GM18499 (cell line): ENCODE measurements at regions not wholly inside any gene's neighbourhood (a gene's known extent, or its start where the extent isn't known, plus 50 kb on each side); places are given as distances from the start of the nearest gene placed in this dataset.
"Not testable (repeated sequence)": the region's sequence is repeated elsewhere in the genome, so short reads cannot be mapped to it uniquely, and the experiment has no call there.

ENCODE experiments used
- ATAC-seq: cut with Tn5 transposase; IDR thresholded peaks from one replicate; pipeline ENCODE4 v1.9.1; 2021; ENCODE audit warnings: moderate number of reproducible peaks; ENCODE audit not compliant: insufficient read depth, unreplicated experiment

DNA sequence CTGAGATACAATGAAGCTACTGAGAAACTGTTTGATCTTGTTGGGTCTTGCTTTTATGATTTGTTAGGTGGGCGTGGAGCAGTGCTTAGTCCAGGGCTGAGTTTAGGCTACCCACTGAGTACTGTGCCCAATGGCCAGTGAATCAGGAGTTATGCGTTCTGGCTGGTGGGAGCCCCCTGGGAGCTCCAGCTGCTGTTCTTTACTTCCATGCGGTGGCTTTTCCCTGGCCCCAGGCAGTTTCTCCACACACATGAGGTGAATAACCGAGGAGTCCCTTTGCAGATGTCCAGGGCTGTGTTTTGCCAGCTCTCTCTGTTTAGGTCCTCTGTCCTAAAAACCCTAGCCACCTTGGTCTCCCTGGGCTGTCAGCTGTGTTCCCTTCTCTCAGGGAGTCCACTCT is 106.5 kb downstream of the KLF13 start:
- ATAC-seq: no peak

DNA sequence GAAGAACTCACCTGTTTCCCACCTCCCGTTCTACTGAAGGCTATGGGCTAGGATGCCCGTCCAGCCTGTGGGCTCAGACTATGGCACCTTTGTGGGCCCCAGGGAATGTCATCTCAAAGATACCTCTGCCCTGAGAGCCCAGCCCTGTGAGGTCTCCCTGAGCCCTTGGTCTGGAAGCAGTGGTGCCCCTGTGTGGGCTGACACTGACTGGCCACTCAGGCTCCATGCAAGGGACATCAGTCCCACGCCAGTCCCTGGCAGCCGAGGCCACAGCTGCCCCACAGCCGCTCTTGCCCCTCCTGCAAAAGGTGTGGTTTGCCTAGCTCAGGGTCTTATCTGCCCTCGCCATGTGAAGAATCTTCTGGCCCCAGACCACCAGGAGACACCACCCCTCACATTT is 106.9 kb downstream of the KLF13 start:
- ATAC-seq: no peak

DNA sequence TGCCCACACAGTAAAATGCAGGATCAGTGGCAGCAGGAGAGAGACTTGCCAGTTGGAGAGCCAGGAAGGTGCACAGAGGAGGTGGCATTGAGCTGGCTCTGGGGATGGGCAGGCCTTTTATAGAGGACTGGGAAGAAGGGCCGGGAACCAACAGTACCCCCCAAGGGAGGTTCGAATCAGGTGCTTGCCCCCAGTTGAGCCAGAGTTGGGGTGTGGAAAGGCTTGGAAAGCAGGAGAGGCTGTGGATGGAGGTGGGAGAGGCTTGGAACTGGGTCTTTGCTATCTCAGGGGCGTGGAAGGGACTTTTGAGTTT is 107.6 kb downstream of the KLF13 start:
- ATAC-seq: no peak

DNA sequence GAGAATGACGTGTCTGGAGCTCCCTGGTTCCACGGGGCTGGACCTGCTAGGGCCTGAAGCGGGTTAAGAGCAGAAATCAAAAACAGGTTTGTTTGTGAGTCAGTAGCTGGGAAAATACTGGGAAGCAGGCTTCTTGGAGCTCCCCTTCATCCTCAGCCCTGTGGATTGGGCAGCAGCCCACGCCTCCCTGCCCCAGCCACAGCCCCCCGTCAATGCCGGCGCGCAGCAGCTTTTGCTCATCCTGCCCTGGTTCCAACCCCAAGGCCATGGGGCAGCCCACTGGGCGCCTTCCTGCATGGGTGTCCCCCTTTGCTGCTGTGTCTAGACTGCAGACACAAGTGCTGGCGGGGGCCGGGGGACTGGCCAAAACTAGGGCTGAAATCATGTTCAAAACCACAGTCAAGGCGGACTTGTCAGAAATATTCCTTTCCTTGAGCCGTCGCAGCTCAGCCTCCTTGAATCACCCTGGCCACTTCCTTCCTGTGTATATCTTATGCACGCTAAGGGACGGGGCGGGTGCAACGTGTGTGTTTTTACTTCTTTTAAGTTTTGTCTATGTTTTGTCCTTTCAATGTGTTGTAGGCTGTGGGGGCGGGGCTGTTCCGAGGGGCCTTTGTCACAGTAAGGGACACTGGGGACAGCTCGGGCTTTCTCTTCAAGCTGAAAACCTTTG is 108.1 kb downstream of the KLF13 start:
- peak; percentile 21 for ATAC-seq

DNA sequence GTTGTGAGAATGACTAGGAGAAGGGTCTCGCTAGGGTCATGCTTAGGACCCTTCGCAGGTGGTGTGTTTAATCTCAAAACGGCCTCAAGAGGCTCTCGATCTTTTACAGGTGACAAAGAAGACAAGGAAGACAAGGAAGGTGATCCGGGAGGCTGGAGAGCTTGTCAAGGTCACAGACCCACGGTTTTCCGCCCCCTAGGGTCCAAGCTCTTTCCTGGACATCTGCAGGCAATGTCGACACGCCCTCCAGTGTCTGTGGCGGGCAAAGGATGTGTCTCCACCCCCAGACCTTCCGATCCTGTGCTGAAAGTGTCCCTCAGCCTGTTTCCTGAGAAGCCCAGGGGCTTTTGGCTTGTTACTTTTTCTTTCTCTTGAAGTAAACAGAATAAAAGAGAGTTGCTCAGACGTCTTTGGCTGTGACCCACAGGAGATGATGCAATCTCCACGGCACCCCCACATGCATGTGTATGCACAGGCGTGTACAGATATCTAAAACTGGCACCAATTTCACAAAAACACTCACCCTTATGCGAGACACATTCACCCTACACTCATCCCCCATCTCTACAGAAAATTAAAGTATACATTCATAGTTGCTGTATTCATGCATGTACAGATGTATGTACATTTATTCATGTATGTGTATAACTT is 108.8 kb downstream of the KLF13 start:
- peak; percentile 37 for ATAC-seq

DNA sequence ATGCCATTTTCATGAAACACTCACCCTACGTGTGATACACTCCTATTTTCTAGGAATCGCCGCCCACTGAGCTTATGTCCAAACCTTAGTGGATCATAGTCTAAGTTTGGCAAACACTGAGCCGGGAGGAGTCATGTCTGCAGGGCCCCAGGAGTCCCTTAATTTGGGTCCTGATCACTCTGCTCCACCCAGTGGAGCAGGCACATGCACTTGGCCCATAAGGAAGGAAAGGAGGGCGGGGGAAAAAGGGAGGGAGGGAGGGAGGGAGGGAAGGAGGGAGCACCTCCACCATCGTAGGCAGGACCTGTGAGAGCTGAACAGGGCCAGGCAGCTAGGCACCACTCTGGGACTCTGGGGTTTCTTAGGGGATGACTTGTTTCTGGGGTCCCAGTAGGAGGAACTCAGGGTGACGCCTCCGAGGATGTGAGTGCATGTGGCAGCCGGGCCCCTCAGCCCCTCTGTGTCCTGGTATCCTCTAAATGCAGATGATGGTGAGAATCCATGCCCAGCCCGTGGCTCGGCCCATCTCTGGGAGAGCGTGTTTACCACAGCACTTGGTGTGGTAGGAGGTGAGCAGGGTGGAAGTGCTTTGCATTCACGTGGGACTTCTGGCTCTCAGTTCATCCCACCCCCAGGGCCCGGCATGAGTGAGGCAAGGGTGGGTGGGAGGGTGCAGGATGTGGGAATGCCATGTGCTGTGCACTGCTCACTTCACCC is 109.4 kb downstream of the KLF13 start:
- ATAC-seq: no peak

DNA sequence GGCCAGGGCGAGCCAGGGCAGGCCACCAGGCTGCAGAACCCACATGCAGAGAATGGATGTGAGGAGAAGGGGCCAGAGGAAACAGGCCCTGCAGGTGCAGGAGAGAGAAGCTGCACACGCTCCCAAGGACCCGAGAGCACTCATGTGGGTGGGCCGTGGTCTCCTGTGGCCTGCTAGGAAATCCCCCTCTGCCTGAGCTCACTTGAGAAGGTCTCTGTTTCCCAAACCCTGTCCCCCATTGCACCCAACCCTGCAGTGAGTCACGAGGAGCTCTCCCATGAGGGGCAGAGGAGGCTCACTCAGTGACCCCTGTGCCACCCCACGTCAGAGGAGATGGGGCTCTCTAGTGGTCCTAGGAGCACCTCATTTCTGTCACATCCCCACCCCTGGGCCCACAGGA is 111.1 kb downstream of the KLF13 start:
- ATAC-seq: no peak

DNA sequence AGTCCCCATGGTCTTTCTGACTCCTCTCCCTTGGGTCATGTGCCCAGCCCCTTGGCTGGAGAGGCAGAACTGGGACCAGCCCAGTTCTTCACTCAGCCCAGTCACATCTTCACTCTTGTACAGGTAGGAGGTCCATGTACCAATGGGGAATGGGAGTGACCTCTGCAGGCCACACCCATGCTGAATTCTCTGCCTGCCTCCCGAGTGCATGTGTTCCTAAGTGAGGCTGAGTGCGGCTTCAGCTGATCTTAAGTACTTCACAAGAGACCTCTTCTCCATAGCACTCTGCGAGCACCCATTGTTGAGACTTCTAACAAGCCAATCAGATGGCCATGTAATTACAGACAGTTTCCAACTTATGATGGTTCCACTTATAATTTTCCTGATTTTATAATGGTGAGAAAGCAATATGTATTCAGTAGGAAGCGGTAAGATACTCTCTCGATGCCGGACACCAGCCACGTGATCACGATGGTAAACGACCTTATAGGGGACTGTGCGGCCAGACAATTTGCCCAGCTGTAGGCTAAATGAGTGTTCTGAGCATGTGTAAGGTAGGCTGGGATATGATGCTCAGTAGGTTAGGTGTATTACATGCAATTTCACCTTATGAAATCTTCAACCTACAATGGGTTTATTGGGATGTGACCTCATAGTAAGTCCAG is 112.1 kb downstream of the KLF13 start:
- no peak for ATAC-seq

DNA sequence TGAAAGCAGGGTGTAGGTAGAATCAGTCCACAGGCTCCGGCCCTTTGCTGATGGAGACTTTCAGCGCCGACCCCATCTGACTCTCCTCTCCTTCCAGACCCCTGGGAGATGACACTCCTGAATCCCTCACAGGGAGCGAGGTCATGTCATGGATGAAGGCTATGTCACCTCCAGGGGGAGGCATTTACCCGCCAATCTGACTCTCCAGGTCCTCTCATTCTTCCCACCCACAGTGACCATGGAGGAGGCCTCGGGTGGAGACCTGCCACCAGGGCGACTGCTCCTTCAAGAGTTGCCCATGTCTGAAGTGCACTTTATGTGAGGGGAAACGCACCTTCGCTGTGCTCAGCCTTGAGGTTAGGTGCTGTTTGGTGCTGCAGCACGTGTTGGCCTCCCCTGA is 112.7 kb downstream of the KLF13 start:
- no peak for ATAC-seq

DNA sequence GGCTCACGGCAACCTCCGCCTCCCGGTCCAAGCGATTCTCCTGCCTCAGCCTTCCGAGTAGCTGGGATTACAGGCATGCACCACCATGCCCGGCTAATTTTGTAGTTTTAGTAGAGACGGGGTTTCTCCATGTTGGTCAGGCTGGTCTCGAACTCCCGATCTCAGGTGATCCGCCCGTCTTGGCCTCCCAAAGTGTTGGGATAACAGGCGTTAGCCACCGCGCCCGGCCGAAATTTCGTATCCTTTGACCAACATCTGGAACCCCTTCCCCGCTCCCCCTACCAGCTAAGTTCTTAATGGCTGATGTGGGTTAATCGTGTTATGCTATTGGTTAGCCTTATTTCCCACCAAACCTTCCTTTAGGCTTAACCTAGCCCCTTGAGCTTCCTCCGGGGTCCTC is 113.6 kb downstream of the KLF13 start:
- not testable (repeated sequence) for ATAC-seq

DNA sequence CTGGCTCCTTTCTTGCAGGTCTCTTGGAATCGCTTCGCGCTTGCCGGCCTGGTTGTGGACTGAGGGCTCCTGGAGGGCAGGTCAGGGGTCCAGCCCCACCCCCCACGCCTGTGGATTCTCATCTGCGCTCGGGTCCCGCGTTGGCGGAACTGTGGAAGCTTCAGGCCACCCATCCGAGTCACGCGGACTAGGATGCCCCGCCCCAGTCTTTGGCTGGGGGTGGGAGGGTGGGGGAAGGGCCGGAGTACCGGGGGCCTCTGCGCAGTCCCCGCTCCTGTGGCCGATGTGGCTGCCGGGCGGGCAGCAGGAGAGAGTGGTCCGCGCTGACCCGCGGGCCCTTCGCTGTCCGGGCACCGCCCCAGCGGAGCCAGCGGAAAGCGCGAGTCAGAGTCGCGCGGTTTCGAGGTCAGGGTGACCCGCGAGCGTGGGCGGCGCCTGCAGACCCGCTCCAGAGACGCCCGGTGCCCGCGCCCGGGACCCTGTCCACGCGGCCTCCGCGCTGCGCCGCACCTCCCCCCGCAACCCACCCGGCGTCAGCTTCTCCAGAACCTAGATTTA is 114.2 kb downstream of the KLF13 start:
- no peak for ATAC-seq

DNA sequence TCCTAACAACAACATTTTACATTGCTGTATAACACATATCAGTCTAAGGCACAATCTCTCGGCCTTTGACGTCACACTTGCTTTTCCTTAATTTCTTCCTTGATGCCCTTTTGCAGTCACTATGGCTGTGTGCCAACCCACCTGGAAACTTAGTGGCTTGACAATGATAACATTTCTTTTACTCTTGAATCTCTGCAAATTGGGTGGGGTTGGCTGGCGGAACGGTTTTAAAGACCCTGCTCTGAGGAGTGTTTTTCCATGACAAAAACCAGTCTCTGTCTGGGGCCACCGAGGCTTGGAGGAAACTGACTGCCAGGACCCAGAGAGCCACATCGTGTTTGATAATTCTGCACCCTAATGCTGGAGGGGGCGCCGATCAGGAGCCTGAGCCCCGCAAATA is 115.6 kb downstream of the KLF13 start:
- ATAC-seq: no peak

DNA sequence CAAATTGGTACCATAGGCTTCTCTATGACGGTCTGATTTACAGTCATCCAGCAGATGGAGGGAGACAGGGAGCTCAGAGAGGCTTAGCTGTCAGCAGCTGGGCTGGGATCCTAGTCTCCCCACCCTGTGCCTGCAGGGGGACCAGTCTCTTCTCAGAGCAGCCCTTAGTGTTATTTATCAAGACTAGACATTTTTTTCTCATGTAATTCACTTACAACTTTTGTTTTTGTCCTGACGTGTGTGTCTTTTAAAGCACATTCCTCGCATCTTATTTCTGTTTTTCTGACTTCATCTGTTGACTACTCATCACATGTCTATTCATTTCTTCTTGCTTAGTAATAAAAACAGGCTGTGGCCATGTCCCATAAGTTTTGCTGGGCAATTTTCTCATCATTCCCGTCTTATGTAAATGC is 116.1 kb downstream of the KLF13 start:
- no peak for ATAC-seq

DNA sequence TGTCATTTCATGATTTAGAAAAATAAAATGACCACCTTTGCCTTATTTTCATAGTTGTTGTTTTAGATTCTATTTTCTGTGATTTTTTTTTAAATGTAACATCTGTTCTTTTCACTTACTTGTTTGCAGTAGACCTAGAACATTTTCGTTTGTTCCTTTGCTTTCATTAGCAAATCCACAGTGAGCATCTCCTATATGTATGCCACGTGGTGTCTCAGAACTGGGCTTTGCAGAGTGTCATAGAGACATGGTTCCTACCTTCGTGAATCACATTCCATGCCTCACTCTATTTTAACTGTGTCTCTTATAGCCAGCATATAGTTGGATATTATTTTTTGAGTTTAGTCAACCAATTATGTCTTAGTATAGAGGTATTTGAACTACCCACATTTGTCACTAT is 118.2 kb downstream of the KLF13 start:
- ATAC-seq: no peak

DNA sequence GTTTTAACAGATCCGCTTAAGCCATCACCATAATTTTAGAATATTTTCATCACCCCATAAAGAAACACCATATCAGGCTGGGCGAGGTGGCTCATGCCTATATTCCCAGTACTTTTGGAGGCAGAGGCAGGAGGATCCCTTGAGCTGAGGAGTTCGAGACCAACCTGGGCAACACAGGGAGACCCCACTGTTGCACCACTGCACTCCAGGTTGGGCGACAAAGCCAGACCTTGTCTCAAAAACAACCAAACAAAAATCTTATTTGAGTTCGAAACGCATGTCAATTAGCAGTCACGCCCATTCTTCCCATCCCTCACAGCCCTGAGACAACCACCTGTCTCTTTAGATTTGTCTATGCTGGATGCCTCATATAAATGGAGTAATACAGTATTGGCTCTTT is 119.9 kb downstream of the KLF13 start:
- ATAC-seq: no peak

DNA sequence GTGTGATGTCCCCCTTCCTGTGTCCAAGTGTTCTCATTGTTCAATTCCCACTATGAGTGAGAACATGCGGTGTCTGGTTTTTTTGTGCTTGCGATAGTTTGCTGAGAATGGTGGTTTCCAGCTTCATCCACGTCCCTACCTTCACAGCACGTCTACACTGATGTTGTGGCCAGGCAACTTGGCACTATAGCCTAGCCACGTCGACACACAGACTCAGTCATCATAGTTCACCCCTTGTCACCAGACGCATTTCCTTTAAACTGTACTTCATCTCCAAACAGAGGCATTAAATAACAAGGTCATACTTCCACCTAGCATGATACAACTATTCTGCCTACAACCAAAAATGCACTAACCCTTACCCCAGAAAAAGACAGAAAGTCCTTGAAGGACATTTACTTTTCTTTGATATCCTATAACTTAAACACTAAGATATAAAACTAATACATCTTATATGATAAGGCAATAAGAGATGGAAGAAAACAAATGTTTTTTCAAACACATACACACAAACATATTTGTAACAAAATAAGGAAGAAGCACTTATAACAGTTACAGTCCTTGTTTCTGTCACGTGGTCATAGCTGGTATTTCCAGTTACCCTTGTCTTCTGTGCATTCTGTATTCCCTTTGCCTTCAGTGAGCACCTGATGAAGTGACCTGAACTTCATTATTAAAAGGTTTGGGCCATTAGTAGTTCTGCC is 121.4 kb downstream of the KLF13 start:
- no peak for ATAC-seq

DNA sequence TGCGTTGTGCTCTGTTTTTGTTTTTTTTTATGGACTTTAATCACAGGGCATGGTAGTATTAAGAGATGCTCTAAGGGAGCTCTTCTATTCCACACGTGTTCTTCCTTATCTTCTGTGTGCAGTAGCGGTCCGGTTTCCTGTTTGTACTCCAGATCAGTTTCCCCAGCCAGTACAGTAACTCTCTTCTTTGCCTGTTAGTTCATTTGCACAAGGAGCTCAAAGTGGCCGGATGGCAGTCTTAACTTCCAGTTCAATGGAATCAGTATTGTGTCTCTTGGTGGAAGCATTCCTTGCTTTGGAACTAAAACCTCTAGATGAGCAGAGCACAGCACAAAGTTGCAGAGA is 122.0 kb downstream of the KLF13 start:
- ATAC-seq: no peak

DNA sequence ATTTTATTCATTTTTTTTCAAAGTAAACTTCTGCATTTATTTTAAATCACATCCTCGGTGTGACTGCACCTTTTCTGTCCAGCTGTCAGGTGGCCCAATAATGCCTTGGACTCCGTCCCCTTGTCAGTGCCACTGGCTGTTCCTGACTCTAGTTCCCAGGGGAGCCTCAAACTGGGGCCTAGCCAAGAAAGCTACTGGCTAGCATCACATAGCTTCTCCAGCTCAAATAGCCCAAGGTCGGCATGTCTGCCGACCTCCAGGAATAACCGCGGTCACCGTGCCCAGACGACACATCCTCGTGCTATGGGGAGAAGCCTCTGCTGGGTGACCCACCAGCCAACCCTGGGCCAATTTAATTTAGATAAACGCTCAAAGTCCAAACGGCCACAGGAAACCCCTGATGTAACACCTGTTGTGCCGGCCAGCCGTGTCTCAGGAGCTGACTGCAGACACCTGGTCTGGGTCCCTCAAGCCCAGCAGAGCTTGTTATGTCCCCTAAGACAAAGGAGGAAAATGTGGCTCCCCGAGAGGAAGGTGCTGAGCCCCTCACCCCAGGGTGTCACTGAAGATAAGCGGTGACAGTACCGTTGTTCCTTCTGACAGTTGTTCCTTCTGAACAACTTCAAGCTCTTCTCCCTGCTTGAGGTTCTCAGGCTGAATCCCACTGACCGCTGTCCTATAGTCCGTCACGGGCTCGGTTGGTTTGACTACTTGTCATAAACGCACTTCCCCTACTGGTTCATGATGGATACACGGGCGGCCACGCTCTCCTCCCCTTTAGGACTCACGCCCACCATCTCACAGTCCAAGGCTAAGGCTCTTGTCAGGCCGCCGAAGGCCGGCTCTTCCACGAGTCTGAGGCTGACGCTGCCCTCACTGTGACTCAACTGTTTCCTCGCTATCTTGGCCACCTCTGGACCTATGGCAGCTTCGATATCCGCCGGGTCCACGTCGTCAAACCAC is 126.2 kb downstream of the KLF13 start:
- no peak for ATAC-seq

DNA sequence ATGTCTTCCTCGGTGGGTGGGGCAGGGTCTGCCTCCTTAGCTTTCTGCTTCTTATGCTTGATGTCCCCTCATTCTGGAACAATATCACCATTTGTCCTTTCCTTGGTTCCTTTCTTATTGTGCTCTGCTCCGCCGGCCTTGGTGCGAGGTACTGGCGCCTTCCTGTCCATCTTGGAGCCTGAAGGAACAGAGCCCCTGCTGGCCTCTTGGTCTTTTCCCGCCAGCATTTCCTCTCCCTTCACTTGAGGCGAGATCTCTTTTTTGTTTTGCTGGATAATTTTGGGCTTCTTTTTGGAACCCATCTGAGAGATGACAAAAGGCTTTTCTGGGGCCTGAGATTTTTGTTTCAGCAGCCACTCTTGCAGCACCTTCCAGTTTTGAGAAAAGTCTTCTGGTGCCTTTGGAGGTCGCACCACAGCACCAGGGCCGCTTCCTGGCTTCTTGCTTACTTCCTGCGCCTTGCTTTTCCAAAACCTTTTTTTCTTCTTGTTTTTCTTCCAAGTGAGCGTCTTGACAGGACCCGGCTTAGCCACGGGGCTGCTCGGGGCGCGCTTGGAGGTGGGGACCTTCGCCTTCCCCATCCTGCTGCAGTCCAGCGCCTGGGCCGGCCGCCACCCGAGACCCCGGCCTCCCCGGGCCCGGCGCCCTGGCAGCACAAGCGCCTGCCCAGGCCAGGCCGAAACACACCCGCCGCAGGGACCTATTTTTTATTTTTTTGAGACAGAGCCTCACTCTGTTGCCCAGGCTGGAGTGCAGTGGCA is 127.1 kb downstream of the KLF13 start:
- no peak for ATAC-seq
